Prostate gland (tissue), 2 donors: ENCODE measurements at regions not wholly inside any gene's neighbourhood (a gene's known extent, or its start where the extent isn't known, plus 50 kb on each side); places are given as distances from the start of the nearest gene placed in this dataset.

Experiments
- DNase-seq: peaks from one replicate; pipeline ENCODE4 v3.0.0-alpha.2; 2019; ENCODE audit warnings: low spot score
- H3K27ac ChIP-seq, 2 donors: fragments of 200-600 bp; sonication (generic); 2 replicates each; pipeline ENCODE4 v1.5.1; 2017 to 2019
- H3K27me3 ChIP-seq: fragments of 200-600 bp; sonication (generic); replicated peaks from 2 replicates; pipeline ENCODE4 v1.5.1; 2019; ENCODE audit not compliant: insufficient read depth
- H3K36me3 ChIP-seq, 2 donors: fragments of 200-600 bp; sonication (generic); 1 replicate in 1 of 2; 2 replicates in 1 of 2; pipeline versions ENCODE4 v1.5.1 to v1.8.1; 2017 to 2019
- H3K4me1 ChIP-seq: fragments of 200-600 bp; sonication (generic); replicated peaks from 2 replicates; pipeline ENCODE4 v1.5.1; 2019
- H3K4me3 ChIP-seq, 2 donors: fragments of 200-600 bp; sonication (generic); 2 replicates each; pipeline ENCODE4 v1.5.1; 2017 to 2019
- H3K9me3 ChIP-seq: fragments of 200-600 bp; sonication (generic); 2 replicates; pipeline ENCODE4 v1.5.1; 2017
- POLR2A ChIP-seq: fragments of 450-650 bp; IDR thresholded peaks from one replicate; pipeline ENCODE4 v1.6.1; 2016; ENCODE audit warnings: antibody characterized with exemption, mild to moderate bottlenecking
- POLR2AphosphoS5 ChIP-seq: sonication (generic); formaldehyde crosslinking; IDR thresholded peaks from one replicate; pipeline ENCODE4 v1.6.1; 2017; ENCODE audit warnings: antibody characterized with exemption
- WGBS: methylation state at CpG from one replicate; pipeline ENCODE4 v1.1.5; 2018; 5-methylcytosine and 5-hydroxymethylcytosine counted together
- intact Hi-C: fragments of 100-400 bp; cut with DNase I; formaldehyde crosslinking; loops from one replicate; pipeline ENCODE4 v1.14.2; 2022
- TF ChIP-seq, protein P1 (sequence below), 4 experiments: fragments of 200-600 bp in 2 of 4; fragments of 450-650 bp in 2 of 4; sonication (generic) in 2 of 4; IDR thresholded peaks; 1 replicate in 3 of 4; 2 replicates in 1 of 4; pipeline ENCODE4 v1.5.1; 2016 to 2019; ENCODE audit warnings: antibody characterized with exemption in 4 of 4, mild to moderate bottlenecking in 2 of 4, moderate library complexity in 2 of 4

GRCh38 chr16:86970726-86971125 is 346.5 kb downstream of the C16orf95 start:
- 78% methylated on average over 4 of the region's 4 CpGs for WGBS
- Histone ChIP-seq H3K27me3 (peaks cover 5% of the 10 kb centered on the region), H3K4me1 (no peaks in the 10 kb centered on the region), H3K36me3 (no peaks in the 10 kb centered on the region), H3K4me3 (no peak overlapping the region), H3K27ac (no peak overlapping the region), H3K9me3 (no peaks in the 10 kb centered on the region)
- DNase-seq = no peak
- intact Hi-C loops = no loop called here
- TF ChIP-seq, protein P1, sequence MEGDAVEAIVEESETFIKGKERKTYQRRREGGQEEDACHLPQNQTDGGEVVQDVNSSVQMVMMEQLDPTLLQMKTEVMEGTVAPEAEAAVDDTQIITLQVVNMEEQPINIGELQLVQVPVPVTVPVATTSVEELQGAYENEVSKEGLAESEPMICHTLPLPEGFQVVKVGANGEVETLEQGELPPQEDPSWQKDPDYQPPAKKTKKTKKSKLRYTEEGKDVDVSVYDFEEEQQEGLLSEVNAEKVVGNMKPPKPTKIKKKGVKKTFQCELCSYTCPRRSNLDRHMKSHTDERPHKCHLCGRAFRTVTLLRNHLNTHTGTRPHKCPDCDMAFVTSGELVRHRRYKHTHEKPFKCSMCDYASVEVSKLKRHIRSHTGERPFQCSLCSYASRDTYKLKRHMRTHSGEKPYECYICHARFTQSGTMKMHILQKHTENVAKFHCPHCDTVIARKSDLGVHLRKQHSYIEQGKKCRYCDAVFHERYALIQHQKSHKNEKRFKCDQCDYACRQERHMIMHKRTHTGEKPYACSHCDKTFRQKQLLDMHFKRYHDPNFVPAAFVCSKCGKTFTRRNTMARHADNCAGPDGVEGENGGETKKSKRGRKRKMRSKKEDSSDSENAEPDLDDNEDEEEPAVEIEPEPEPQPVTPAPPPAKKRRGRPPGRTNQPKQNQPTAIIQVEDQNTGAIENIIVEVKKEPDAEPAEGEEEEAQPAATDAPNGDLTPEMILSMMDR (IDR thresholded peaks at IDR 0.05) = no peak
- TF ChIP-seq POLR2A = no peak
- no peak for TF ChIP-seq POLR2AphosphoS5

DNA sequence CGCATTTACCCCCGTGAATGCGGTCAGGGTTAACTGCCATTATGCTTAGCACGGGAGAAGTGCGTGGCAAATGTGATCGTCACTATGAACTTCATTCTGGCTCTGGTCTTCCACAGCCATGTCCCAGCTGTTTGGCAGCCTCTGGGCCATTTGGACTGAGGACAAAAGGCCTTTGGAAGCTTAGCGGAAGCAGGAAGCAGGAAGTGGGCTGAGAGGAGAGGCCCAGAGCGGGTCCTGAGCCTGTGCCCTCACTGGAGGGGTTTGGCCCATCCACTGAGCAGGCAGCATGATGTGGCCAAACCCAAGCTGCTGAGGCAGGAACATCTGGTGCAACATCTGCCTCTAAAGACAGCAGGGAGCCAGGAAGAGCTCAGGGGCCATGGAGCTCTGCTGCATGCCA is 345.9 kb downstream of the C16orf95 start:
- intact Hi-C loops = no loop called here
- WGBS = 79% methylated on average over 8 of the region's 8 CpGs
- TF ChIP-seq, protein P1 (IDR thresholded peaks at IDR 0.05) = no peak
- TF ChIP-seq POLR2AphosphoS5 (no peak), POLR2A (no peak)
- Histone ChIP-seq H3K4me3 (no peak overlapping the region), H3K9me3 (no peaks in the 10 kb centered on the region), H3K36me3 (no peaks in the 10 kb centered on the region), H3K27me3 (peaks cover 5% of the 10 kb centered on the region), H3K4me1 (no peaks in the 10 kb centered on the region), H3K27ac (no peak overlapping the region)
- DNase-seq = no peak

GRCh38 chr16:86974120-86974519 is 343.1 kb downstream of the C16orf95 start:
- no peak overlapping the region for H3K4me3 ChIP-seq
- TF ChIP-seq POLR2A (no peak), POLR2AphosphoS5 (no peak)
- TF ChIP-seq, protein P1 (IDR thresholded peaks at IDR 0.05) = no peak
- 66% methylated on average over 2 of the region's 2 CpGs for WGBS

GRCh38 chr16:86975445-86975844 is 341.7 kb downstream of the C16orf95 start:
- no peak overlapping the region for H3K4me3 ChIP-seq
- H3K27ac ChIP-seq = no peak overlapping the region
- no peaks in the 10 kb centered on the region for H3K4me1 ChIP-seq
- H3K36me3 ChIP-seq = no peaks in the 10 kb centered on the region
- peaks cover 2% of the 10 kb centered on the region for H3K27me3 ChIP-seq
- WGBS = 35% methylated on average over 2 of the region's 2 CpGs
- no peak for TF ChIP-seq POLR2A
- TF ChIP-seq, protein P1 (IDR thresholded peaks at IDR 0.05) = no peak
- no peak for TF ChIP-seq POLR2AphosphoS5
- DNase-seq = no peak
- no peaks in the 10 kb centered on the region for H3K9me3 ChIP-seq
- intact Hi-C loops = no loop called here

More at GRCh38 chr16:86974120-86974519, 343.1 kb downstream of the C16orf95 start:
- Histone ChIP-seq H3K4me1 (no peaks in the 10 kb centered on the region), H3K27ac (no peak overlapping the region), H3K9me3 (no peaks in the 10 kb centered on the region), H3K27me3 (no peaks in the 10 kb centered on the region), H3K36me3 (no peaks in the 10 kb centered on the region)
- intact Hi-C loops = no loop called here
- DNase-seq = no peak

DNA sequence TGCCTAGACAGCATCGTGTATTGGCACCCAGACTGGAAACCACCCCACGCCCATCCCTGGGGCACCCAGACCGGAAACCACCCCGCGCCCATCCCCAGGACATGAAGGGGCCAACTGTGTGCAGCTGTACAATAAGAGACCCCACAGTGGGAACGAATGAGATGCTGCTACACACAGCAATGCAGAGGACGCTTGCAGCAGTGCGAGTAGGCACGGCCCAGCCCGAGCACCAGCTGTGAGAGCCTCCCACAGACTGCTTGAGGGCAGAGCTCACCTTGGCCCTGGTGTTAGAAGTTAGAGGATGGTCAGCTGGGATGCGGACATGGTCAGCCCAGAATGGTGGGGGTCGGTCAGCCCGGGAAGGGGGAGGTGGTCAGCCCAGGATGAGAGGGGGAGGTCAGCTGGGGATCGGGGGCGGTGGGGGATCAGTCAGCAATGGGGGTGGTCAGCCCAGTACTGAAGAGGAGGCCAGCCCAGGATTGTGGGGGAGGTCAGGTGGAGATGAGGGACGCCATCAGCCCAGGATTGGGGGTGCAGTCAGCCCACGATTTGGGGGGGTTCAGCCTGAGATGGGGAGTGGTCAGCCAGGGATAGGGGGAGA is 340.0 kb downstream of the C16orf95 start:
- WGBS = 90% methylated on average over 16 of the region's 17 CpGs
- H3K36me3 ChIP-seq = no peaks in the 10 kb centered on the region
- no peak overlapping the region for H3K4me3 ChIP-seq
- H3K4me1 ChIP-seq = no peaks in the 10 kb centered on the region
- H3K27ac ChIP-seq = no peak overlapping the region
- H3K27me3 ChIP-seq = peaks cover 2% of the 10 kb centered on the region
- H3K9me3 ChIP-seq = no peaks in the 10 kb centered on the region
- DNase-seq = no peak
- TF ChIP-seq POLR2AphosphoS5 = no peak
- TF ChIP-seq POLR2A = no peak
- TF ChIP-seq, protein P1 (IDR thresholded peaks at IDR 0.05) = no peak
- intact Hi-C loops = no loop called here
